ENCODE measurements at regions not wholly inside any gene's neighbourhood (a gene's known extent, or its start where the extent isn't known, plus 50 kb on each side); places are given as distances from the start of the nearest gene placed in this dataset.
"Not testable (repeated sequence)": the region's sequence is repeated elsewhere in the genome, so short reads cannot be mapped to it uniquely, and the experiment has no call there.

- CTCF ChIA-PET = no interaction called here
- Mint-ChIP-seq H3K27ac (no peak overlapping the region), H3K4me1 (no peaks in the 10 kb centered on the region), H3K27me3 (peaks cover 8% of the 10 kb centered on the region), H3K36me3 (no peaks in the 10 kb centered on the region), H3K9me3 (no peaks in the 10 kb centered on the region), H3K4me3 (no peak overlapping the region)
- DNase-seq = no peak
Observed at GRCh38 chr16:66254106-66254505, 112.4 kb upstream of the CDH5 start.

GRCh38 chr16:66251476-66252160, 114.9 kb upstream of the CDH5 start:
- CTCF ChIA-PET = no interaction called here
- DNase-seq = no peak
- Mint-ChIP-seq H3K36me3 (no peaks in the 10 kb centered on the region), H3K9me3 (no peaks in the 10 kb centered on the region), H3K4me3 (no peak overlapping the region), H3K4me1 (no peaks in the 10 kb centered on the region), H3K27ac (no peak overlapping the region), H3K27me3 (peaks cover 12% of the 10 kb centered on the region)

GRCh38 chr16:66250686-66251431, 115.6 kb upstream of the CDH5 start:
- Mint-ChIP-seq H3K27me3 (peaks cover 12% of the 10 kb centered on the region), H3K4me1 (no peaks in the 10 kb centered on the region), H3K36me3 (no peaks in the 10 kb centered on the region), H3K4me3 (no peak overlapping the region), H3K27ac (no peak overlapping the region), H3K9me3 (no peaks in the 10 kb centered on the region)
- CTCF ChIA-PET = no interaction called here
- DNase-seq = no peak

GRCh38 chr16:66247516-66248481, 118.7 kb upstream of the CDH5 start:
- Mint-ChIP-seq H3K36me3 (no peaks in the 10 kb centered on the region), H3K4me1 (no peaks in the 10 kb centered on the region), H3K27ac (no peak overlapping the region), H3K9me3 (no peaks in the 10 kb centered on the region), H3K27me3 (peaks cover 4% of the 10 kb centered on the region), H3K4me3 (no peak overlapping the region)
- CTCF ChIA-PET = no interaction called here
- DNase-seq = no peak

- DNase-seq = no peak
- Mint-ChIP-seq H3K27ac (no peak overlapping the region), H3K4me1 (no peaks in the 10 kb centered on the region), H3K9me3 (no peaks in the 10 kb centered on the region), H3K4me3 (no peak overlapping the region), H3K36me3 (no peaks in the 10 kb centered on the region), H3K27me3 (peaks cover 4% of the 10 kb centered on the region)
- CTCF ChIA-PET = no interaction called here
Observed at GRCh38 chr16:66245868-66246267, 120.6 kb upstream of the CDH5 start.

GRCh38 chr16:66245072-66245471, 121.4 kb upstream of the CDH5 start:
- DNase-seq = no peak
- CTCF ChIA-PET = no interaction called here
- Mint-ChIP-seq H3K36me3 (no peaks in the 10 kb centered on the region), H3K27ac (no peak overlapping the region), H3K4me3 (no peak overlapping the region), H3K9me3 (no peaks in the 10 kb centered on the region), H3K27me3 (peaks cover 4% of the 10 kb centered on the region), H3K4me1 (no peaks in the 10 kb centered on the region)

GRCh38 chr16:66242672-66243071, 123.8 kb upstream of the CDH5 start:
- CTCF ChIA-PET = no interaction called here
- Mint-ChIP-seq H3K4me1 (no peaks in the 10 kb centered on the region), H3K27me3 (peaks cover 3% of the 10 kb centered on the region), H3K4me3 (no peak overlapping the region), H3K9me3 (no peaks in the 10 kb centered on the region), H3K27ac (no peak overlapping the region), H3K36me3 (no peaks in the 10 kb centered on the region)
- DNase-seq = no peak

- H3K36me3 Mint-ChIP-seq, CTCF ChIA-PET, DNase-seq, H3K27ac Mint-ChIP-seq, H3K27me3 Mint-ChIP-seq, H3K4me3 Mint-ChIP-seq, H3K4me1 Mint-ChIP-seq, H3K9me3 Mint-ChIP-seq: not testable (repeated sequence)
Observed at GRCh38 chr16:66242206-66242605, 124.3 kb upstream of the CDH5 start.

GRCh38 chr16:66240631-66241395, 125.7 kb upstream of the CDH5 start:
- DNase-seq = no peak
- Mint-ChIP-seq H3K4me3 (no peak overlapping the region), H3K4me1 (no peaks in the 10 kb centered on the region), H3K27ac (no peak overlapping the region), H3K36me3 (no peaks in the 10 kb centered on the region), H3K9me3 (no peaks in the 10 kb centered on the region), H3K27me3 (no peaks in the 10 kb centered on the region)
- CTCF ChIA-PET = no interaction called here

- no peak for DNase-seq
- no peak overlapping the region for H3K27ac Mint-ChIP-seq
- CTCF ChIA-PET = no interaction called here
Observed at GRCh38 chr16:66240088-66240487, 126.4 kb upstream of the CDH5 start.

GRCh38 chr16:66238696-66239095, 127.8 kb upstream of the CDH5 start:
- Mint-ChIP-seq H3K27me3 (no peaks in the 10 kb centered on the region), H3K36me3 (no peaks in the 10 kb centered on the region), H3K4me1 (no peaks in the 10 kb centered on the region), H3K4me3 (no peak overlapping the region), H3K27ac (no peak overlapping the region), H3K9me3 (no peaks in the 10 kb centered on the region)
- CTCF ChIA-PET = no interaction called here
- DNase-seq = no peak

More at GRCh38 chr16:66240088-66240487, 126.4 kb upstream of the CDH5 start:
- Mint-ChIP-seq H3K4me1 (no peaks in the 10 kb centered on the region), H3K4me3 (no peak overlapping the region), H3K27me3 (no peaks in the 10 kb centered on the region), H3K9me3 (no peaks in the 10 kb centered on the region), H3K36me3 (no peaks in the 10 kb centered on the region)

- no peak overlapping the region for H3K4me3 Mint-ChIP-seq
- CTCF ChIA-PET = no interaction called here
- H3K9me3 Mint-ChIP-seq = no peaks in the 10 kb centered on the region
- no peaks in the 10 kb centered on the region for H3K27me3 Mint-ChIP-seq
- no peaks in the 10 kb centered on the region for H3K4me1 Mint-ChIP-seq
- H3K27ac Mint-ChIP-seq = no peak overlapping the region
- no peak for DNase-seq
- no peaks in the 10 kb centered on the region for H3K36me3 Mint-ChIP-seq
Observed at GRCh38 chr16:66236301-66236700, 130.2 kb upstream of the CDH5 start.

- no peak overlapping the region for H3K27ac Mint-ChIP-seq
- H3K9me3 Mint-ChIP-seq = no peaks in the 10 kb centered on the region
- no peak overlapping the region for H3K4me3 Mint-ChIP-seq
- peaks cover 7% of the 10 kb centered on the region for H3K4me1 Mint-ChIP-seq
- no peak for DNase-seq
- H3K36me3 Mint-ChIP-seq = no peaks in the 10 kb centered on the region
- CTCF ChIA-PET = no interaction called here
- peaks cover under 1% of the 10 kb centered on the region for H3K27me3 Mint-ChIP-seq
Observed at GRCh38 chr16:66231452-66232160, 134.9 kb upstream of the CDH5 start.

Measured in activated naive CD4-positive, alpha-beta T cell treated with anti-CD3 and anti-CD28 coated beads, Interleukin-2, amount 10 ng/mL, durations not matched to agents 7 days and 5 days (primary cell).